ENCODE measurements at regions not wholly inside any gene's neighbourhood (a gene's known extent, or its start where the extent isn't known, plus 50 kb on each side); places are given as distances from the start of the nearest gene placed in this dataset.

DNA sequence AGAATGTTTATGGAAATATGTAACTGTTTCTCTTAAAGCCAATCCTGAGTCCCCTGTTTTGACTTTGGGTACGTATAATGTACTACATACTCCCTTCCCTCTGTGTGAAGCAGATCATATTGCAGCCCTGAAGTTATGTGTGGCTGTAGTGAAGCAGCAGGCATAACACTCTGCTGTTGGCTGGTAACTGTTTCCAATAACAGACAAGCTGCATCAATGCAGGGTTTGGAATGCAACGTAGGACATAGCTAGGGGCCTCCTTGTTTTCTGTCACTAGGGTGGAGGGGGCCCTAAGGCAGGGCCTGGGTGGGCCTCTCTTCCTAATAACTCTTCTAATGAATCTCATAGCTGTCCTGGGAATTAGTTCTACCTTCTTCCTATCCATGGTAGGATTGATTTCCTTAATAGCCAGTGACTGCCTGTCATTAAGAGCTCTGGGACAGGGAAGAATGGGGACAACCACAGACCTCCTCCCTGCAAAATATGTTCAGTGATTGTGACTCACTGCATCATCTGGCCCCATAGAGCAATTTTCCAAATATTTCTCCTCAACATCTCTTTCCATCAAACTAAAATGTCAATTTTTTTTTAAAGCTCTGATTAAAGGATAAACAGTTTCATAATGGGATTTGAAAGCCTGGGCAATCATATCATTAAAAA, 129.6 kb upstream of the HMHB1 start:
- intact Hi-C loops (cut with micrococcal nuclease; ENCODE audit: unreplicated experiment): no loop called here
- POLR2A ChIA-PET (ENCODE audit: low non-redundant PET): no interaction called here
- CTCF ChIA-PET: no interaction called here
- DNase-seq (ENCODE audit: low spot score): no peak
- no peak overlapping the region for H3K27ac ChIP-seq (ENCODE audit: low read depth, low read length, poor library complexity, severe bottlenecking)
- TF ChIP-seq, protein P1, sequence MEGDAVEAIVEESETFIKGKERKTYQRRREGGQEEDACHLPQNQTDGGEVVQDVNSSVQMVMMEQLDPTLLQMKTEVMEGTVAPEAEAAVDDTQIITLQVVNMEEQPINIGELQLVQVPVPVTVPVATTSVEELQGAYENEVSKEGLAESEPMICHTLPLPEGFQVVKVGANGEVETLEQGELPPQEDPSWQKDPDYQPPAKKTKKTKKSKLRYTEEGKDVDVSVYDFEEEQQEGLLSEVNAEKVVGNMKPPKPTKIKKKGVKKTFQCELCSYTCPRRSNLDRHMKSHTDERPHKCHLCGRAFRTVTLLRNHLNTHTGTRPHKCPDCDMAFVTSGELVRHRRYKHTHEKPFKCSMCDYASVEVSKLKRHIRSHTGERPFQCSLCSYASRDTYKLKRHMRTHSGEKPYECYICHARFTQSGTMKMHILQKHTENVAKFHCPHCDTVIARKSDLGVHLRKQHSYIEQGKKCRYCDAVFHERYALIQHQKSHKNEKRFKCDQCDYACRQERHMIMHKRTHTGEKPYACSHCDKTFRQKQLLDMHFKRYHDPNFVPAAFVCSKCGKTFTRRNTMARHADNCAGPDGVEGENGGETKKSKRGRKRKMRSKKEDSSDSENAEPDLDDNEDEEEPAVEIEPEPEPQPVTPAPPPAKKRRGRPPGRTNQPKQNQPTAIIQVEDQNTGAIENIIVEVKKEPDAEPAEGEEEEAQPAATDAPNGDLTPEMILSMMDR (conservative IDR thresholded peaks at IDR 0.05; ENCODE audit: low read depth, low read length): no peak
- no peak for TF ChIP-seq EZH2 (IDR thresholded peaks at IDR 0.05; ENCODE audit: borderline replicate concordance, low read depth, low read length, poor library complexity, severe bottlenecking)
- no peaks in the 10 kb centered on the region for H3K4me1 ChIP-seq (ENCODE audit: insufficient read depth, low read length, poor library complexity, severe bottlenecking)
- H3K9me3 ChIP-seq (ENCODE audit: low read depth, low read length, poor library complexity, severe bottlenecking): no peaks in the 10 kb centered on the region
- no TSS peak for BruUV-seq (replicated peaks)
- no peaks in the 10 kb centered on the region for H3K36me3 ChIP-seq (ENCODE audit: insufficient read depth, low read length, poor library complexity, severe bottlenecking)
- no peak overlapping the region for H3K4me3 ChIP-seq (ENCODE audit: low read depth, low read length, poor library complexity, severe bottlenecking)
- no peaks in the 10 kb centered on the region for H3K27me3 ChIP-seq (replicated peaks; ENCODE audit: insufficient read depth, low read depth, low read length, poor library complexity)

- CTCF ChIA-PET: no interaction called here
Observed at GRCh38 chr5:143680672-143681259, 131.2 kb upstream of the HMHB1 start.

GRCh38 chr5:143679777-143680176, 132.2 kb upstream of the HMHB1 start:
- Histone ChIP-seq H3K27ac (ENCODE audit: low read depth, low read length, poor library complexity, severe bottlenecking) (no peak overlapping the region), H3K36me3 (ENCODE audit: insufficient read depth, low read length, poor library complexity, severe bottlenecking) (no peaks in the 10 kb centered on the region), H3K4me3 (ENCODE audit: low read depth, low read length, poor library complexity, severe bottlenecking) (no peak overlapping the region), H3K4me1 (ENCODE audit: insufficient read depth, low read length, poor library complexity, severe bottlenecking) (no peaks in the 10 kb centered on the region), H3K27me3 (replicated peaks; ENCODE audit: insufficient read depth, low read depth, low read length, poor library complexity) (peaks cover 5% of the 10 kb centered on the region), H3K9me3 (ENCODE audit: low read depth, low read length, poor library complexity, severe bottlenecking) (no peaks in the 10 kb centered on the region)
- intact Hi-C loops (cut with micrococcal nuclease; ENCODE audit: unreplicated experiment): no loop called here
- POLR2A ChIA-PET (ENCODE audit: low non-redundant PET): no interaction called here
- DNase-seq (ENCODE audit: low spot score): no peak
- TF ChIP-seq, protein P1 (conservative IDR thresholded peaks at IDR 0.05; ENCODE audit: low read depth, low read length): no peak
- TF ChIP-seq EZH2 (IDR thresholded peaks at IDR 0.05; ENCODE audit: borderline replicate concordance, low read depth, low read length, poor library complexity, severe bottlenecking): no peak
- CTCF ChIA-PET: no interaction called here
- BruUV-seq (replicated peaks): no TSS peak

More at GRCh38 chr5:143680672-143681259, 131.2 kb upstream of the HMHB1 start:
- TF ChIP-seq, protein P1 (conservative IDR thresholded peaks at IDR 0.05; ENCODE audit: low read depth, low read length): no peak
- no peak for TF ChIP-seq EZH2 (IDR thresholded peaks at IDR 0.05; ENCODE audit: borderline replicate concordance, low read depth, low read length, poor library complexity, severe bottlenecking)
- Histone ChIP-seq H3K36me3 (ENCODE audit: insufficient read depth, low read length, poor library complexity, severe bottlenecking) (no peaks in the 10 kb centered on the region), H3K27me3 (replicated peaks; ENCODE audit: insufficient read depth, low read depth, low read length, poor library complexity) (no peaks in the 10 kb centered on the region), H3K27ac (ENCODE audit: low read depth, low read length, poor library complexity, severe bottlenecking) (no peak overlapping the region), H3K4me1 (ENCODE audit: insufficient read depth, low read length, poor library complexity, severe bottlenecking) (no peaks in the 10 kb centered on the region), H3K9me3 (ENCODE audit: low read depth, low read length, poor library complexity, severe bottlenecking) (no peaks in the 10 kb centered on the region), H3K4me3 (ENCODE audit: low read depth, low read length, poor library complexity, severe bottlenecking) (no peak overlapping the region)
- intact Hi-C loops (cut with micrococcal nuclease; ENCODE audit: unreplicated experiment): no loop called here
- BruUV-seq (replicated peaks): no TSS peak
- no peak for DNase-seq (ENCODE audit: low spot score)
- POLR2A ChIA-PET (ENCODE audit: low non-redundant PET): no interaction called here
